Stomach (tissue), 8 donors: ENCODE measurements at regions not wholly inside any gene's neighbourhood (a gene's known extent, or its start where the extent isn't known, plus 50 kb on each side); places are given as distances from the start of the nearest gene placed in this dataset.

ENCODE experiments used
- DNase-seq, 2 donors: peaks; one replicate each; pipeline versions ENCODE4 v3.0.0 to v3.0.0-alpha.2; 2013 to 2019
- H3K27ac ChIP-seq, 5 donors: fragments of 200-600 bp in 4 of 5; sonication (generic) in 4 of 5; one replicate each; pipeline ENCODE4 v1.5.1; 2013 to 2019; ENCODE audit warnings: mild to moderate bottlenecking in 1 of 5, moderate library complexity in 1 of 5
- H3K27me3 ChIP-seq, 3 donors: fragments of 200-600 bp; sonication (generic); one replicate each; pipeline ENCODE4 v1.5.1; 2017 to 2019; ENCODE audit warnings: mixed run types in 1 of 3
- H3K36me3 ChIP-seq, 4 donors: fragments of 200-600 bp; sonication (generic); 1 replicate in 3 of 4; 2 replicates in 1 of 4; pipeline ENCODE4 v1.5.1; 2016 to 2019
- H3K4me1 ChIP-seq, 4 donors: fragments of 200-600 bp; sonication (generic); one replicate each; pipeline ENCODE4 v1.5.1; 2016 to 2019
- H3K4me3 ChIP-seq, 4 donors: fragments of 200-600 bp; sonication (generic) in 3 of 4; one replicate each; pipeline ENCODE4 v1.5.1; 2016 to 2019; ENCODE audit warnings: mild to moderate bottlenecking in 1 of 4
- H3K9me3 ChIP-seq, 4 donors: fragments of 200-600 bp; sonication (generic); one replicate each; pipeline ENCODE4 v1.5.1; 2016 to 2019
- CTCF ChIP-seq, 7 experiments: fragments of 450-650 bp in 4 of 7; fragments of 200-600 bp in 3 of 7; sonication (generic) in 3 of 7; IDR thresholded peaks; one replicate each; pipeline ENCODE4 v1.5.1; 2016 to 2019; ENCODE audit warnings: antibody characterized with exemption in 7 of 7, control low read depth in 2 of 7, mild to moderate bottlenecking in 1 of 7
- EP300 ChIP-seq: sonication (generic); formaldehyde crosslinking; IDR thresholded peaks from one replicate; pipeline ENCODE4 v1.6.1; 2017; ENCODE audit warnings: antibody characterized with exemption
- POLR2A ChIP-seq, 4 donors: fragments of 450-650 bp; IDR thresholded peaks; one replicate each; pipeline ENCODE4 v1.6.1; 2016; ENCODE audit warnings: antibody characterized with exemption in 4 of 4, control low read depth in 2 of 4, mild to moderate bottlenecking in 1 of 4, moderate library complexity in 1 of 4
- POLR2AphosphoS5 ChIP-seq, 3 donors: sonication (generic); formaldehyde crosslinking; IDR thresholded peaks; one replicate each; pipeline ENCODE4 v1.6.1; 2016; ENCODE audit warnings: antibody characterized with exemption in 3 of 3
- WGBS, 5 donors: extraction: QIAGEN DNeasy Blood & Tissue Kit in 3 of 5; methylation state at CpG; one replicate each; pipeline versions ENCODE4 v1.1.5 to v1.1.7; 2013 to 2018; 5-methylcytosine and 5-hydroxymethylcytosine counted together
- intact Hi-C: fragments of 100-400 bp; cut with DNase I; formaldehyde crosslinking; loops from one replicate; pipeline ENCODE4 v1.15.1; 2023; ENCODE audit warnings: low total_unique reads
- donor health status: healthy with polysubstance abuse.
- donor health status: Bipolar disorder and iron deficiency.
- donor health status: healthy.

GRCh38 chr11:70521475-70522308 lies 123.4 kb downstream of the CTTN start:
- 52 to 60% (median 56%) methylated on average over 22 of the region's 22 CpGs for WGBS, 5 donors
- DNase-seq: peak in 1 of 2 donors; percentile 70
- no peak overlapping the region for H3K4me3 ChIP-seq
- H3K9me3 ChIP-seq: no peaks in the 10 kb centered on the region
- TF ChIP-seq POLR2AphosphoS5 (IDR thresholded peaks at IDR 0.05) (no peak), POLR2A (IDR thresholded peaks at IDR 0.05) (no peak), EP300 (no peak), CTCF (IDR thresholded peaks at IDR 0.05) (no peak)
- H3K36me3 ChIP-seq: no peaks in the 10 kb centered on the region
- peaks cover 5 to 17% (median 10%) of the 10 kb centered on the region in 4 donors for H3K4me1 ChIP-seq
- intact Hi-C loops: no loop called here
- H3K27me3 ChIP-seq: peaks cover 0 to 31% (median 0%) of the 10 kb centered on the region in 3 donors
- no peak overlapping the region for H3K27ac ChIP-seq

GRCh38 chr11:70522309-70522592 lies 123.9 kb downstream of the CTTN start:
- peaks cover 0 to 31% (median 0%) of the 10 kb centered on the region in 3 donors for H3K27me3 ChIP-seq
- H3K4me1 ChIP-seq: peaks cover 5 to 17% (median 10%) of the 10 kb centered on the region in 4 donors
- intact Hi-C loops: no loop called here
- WGBS, 5 donors: 69 to 81% (median 75%) methylated on average over 6 of the region's 6 CpGs
- no peak overlapping the region for H3K27ac ChIP-seq
- H3K4me3 ChIP-seq: no peak overlapping the region
- H3K9me3 ChIP-seq: no peaks in the 10 kb centered on the region
- TF ChIP-seq EP300: no peak
- no peak for TF ChIP-seq POLR2AphosphoS5 (IDR thresholded peaks at IDR 0.05)
- TF ChIP-seq POLR2A (IDR thresholded peaks at IDR 0.05): no peak
- no peak for TF ChIP-seq CTCF (IDR thresholded peaks at IDR 0.05)
- no peaks in the 10 kb centered on the region for H3K36me3 ChIP-seq
- DNase-seq: no peak

DNA sequence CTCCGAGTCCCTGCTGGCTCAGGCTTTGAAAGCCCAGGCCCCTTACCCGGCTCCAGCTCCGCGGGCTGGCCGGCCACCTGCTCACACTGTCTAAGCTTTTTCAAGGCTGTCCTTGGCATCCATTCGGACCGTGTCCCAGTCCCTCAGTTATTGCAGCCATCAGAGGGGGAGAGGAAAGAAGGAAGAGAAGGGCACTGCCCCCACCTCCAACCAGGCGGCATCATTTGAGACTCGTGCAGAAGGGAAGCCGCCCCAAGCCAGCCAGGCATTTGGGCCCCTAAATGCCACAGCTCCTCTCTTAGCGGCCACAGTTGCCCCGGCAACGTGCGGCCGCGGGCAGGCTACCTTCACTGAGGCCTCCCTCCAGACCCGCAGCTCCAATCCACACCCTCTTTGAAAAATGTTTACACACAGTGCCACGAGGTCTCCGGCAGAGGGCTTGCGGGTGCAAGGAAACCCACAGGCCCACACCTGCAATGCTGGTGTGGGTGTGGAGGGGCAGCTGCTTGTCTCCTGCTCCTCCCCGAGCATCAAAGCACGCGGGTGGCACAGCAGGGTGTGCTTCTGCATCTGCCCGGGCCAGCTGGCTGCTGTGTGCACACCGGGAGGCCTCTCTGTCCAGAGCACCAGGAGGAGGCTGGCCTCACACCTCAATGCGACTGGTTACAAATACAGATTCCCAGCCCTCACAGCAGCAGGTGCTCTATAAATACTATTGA lies 124.4 kb downstream of the CTTN start:
- no peaks in the 10 kb centered on the region for H3K36me3 ChIP-seq
- peaks cover 0 to 31% (median 0%) of the 10 kb centered on the region in 3 donors for H3K27me3 ChIP-seq
- intact Hi-C loops: no loop called here
- no peak overlapping the region for H3K27ac ChIP-seq
- H3K4me1 ChIP-seq: peaks cover 5 to 17% (median 10%) of the 10 kb centered on the region in 4 donors
- DNase-seq: peak; percentile 31 to 68
- no peak overlapping the region for H3K4me3 ChIP-seq
- WGBS, 5 donors: 32 to 47% (median 43%) methylated on average over 19 to 26 of the region's 26 CpGs
- peak in 1 of 7 experiments; percentile 21 for TF ChIP-seq CTCF (IDR thresholded peaks at IDR 0.05)
- no peak for TF ChIP-seq POLR2AphosphoS5 (IDR thresholded peaks at IDR 0.05)
- H3K9me3 ChIP-seq: no peaks in the 10 kb centered on the region

DNA sequence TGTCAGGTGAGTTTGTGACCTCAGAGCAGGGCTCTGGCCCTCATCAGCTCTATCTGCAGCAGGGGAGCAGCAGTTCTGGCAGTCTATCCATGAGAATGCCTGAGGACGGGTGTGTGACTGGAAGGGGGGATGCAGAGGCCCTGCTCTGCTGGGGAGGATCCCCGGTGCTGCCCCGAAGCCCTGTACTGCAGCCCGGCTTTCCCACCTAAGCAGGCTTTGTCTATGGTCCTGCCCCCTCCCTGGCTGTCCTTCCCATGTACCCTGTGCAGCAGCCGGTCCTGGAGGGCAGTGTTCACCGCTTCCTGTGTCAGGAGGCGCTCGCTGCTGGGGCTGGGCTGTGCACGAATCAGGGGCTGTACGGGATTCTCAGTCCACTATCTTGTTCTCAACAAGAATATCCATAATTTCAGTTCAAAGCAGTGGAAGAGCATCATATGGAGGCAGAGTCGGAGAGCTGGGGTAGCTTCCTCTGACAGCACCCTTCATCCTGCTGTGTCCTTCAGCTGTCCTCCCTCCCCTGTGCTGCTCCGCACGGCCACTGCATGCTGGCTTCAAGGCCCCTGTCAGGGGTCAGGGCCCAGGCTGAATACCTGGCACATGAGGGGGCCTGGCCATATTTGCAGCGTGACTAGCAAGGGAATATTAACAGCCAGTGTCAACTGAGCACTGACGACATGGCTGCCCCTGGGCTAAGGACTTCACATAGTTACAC lies 125.2 kb downstream of the CTTN start:
- TF ChIP-seq EP300 (no peak), CTCF (IDR thresholded peaks at IDR 0.05) (no peak), POLR2AphosphoS5 (IDR thresholded peaks at IDR 0.05) (no peak), POLR2A (IDR thresholded peaks at IDR 0.05) (no peak)
- WGBS, 5 donors: 76 to 85% (median 80%) methylated on average over 13 to 15 of the region's 15 CpGs
- intact Hi-C loops: no loop called here
- no peak overlapping the region for H3K27ac ChIP-seq
- H3K9me3 ChIP-seq: no peaks in the 10 kb centered on the region
- peaks cover 5 to 17% (median 10%) of the 10 kb centered on the region in 4 donors for H3K4me1 ChIP-seq
- H3K27me3 ChIP-seq: peaks cover 0 to 31% (median 0%) of the 10 kb centered on the region in 3 donors
- H3K4me3 ChIP-seq: no peak overlapping the region
- H3K36me3 ChIP-seq: no peaks in the 10 kb centered on the region
- DNase-seq: no peak
